ENCODE measurements at regions not wholly inside any gene's neighbourhood (a gene's known extent, or its start where the extent isn't known, plus 50 kb on each side); places are given as distances from the start of the nearest gene placed in this dataset.

- no peak overlapping the region for H3K27ac ChIP-seq (ENCODE audit: low read depth in 1 of 2, low read length in 1 of 2)
- no peak for TF ChIP-seq CTCF (IDR thresholded peaks at IDR 0.05; ENCODE audit: control extremely low read depth, extremely low read depth)
- WGBS, 2 donors, result 51 to 80% methylated on average over 2 of the region's 2 CpGs
- ATAC-seq (ENCODE audit: insufficient read depth, low FRiP score) (no peak), DNase-seq (no peak)
- no peaks in the 10 kb centered on the region for H3K36me3 ChIP-seq (ENCODE audit: control insufficient read depth in 4 of 4, insufficient read depth in 4 of 4, low read length in 4 of 4)
- peaks cover 0 to 10% (median 0%) of the 10 kb centered on the region in 4 donors for H3K9me3 ChIP-seq (ENCODE audit: control insufficient read depth in 4 of 4, insufficient read depth in 3 of 4, low read length in 3 of 4)
- no peaks in the 10 kb centered on the region for H3K4me1 ChIP-seq (ENCODE audit: control insufficient read depth in 5 of 5, insufficient read depth in 5 of 5, low read length in 5 of 5)
- no peak overlapping the region for H3K4me3 ChIP-seq
- H3K27me3 ChIP-seq (ENCODE audit: control insufficient read depth in 3 of 3, insufficient read depth in 3 of 3, low read length in 2 of 3), result no peaks in the 10 kb centered on the region
- no peak overlapping the region for H3K9ac ChIP-seq (ENCODE audit: insufficient read depth in 1 of 2, low read length in 2 of 2)
Measured at GRCh38 chr4:161005746-161006145, 1158.1 kb downstream of the FSTL5 start.

GRCh38 chr4:161008527-161008926 lies 1155.3 kb downstream of the FSTL5 start:
- H3K9me3 ChIP-seq (ENCODE audit: control insufficient read depth in 4 of 4, insufficient read depth in 3 of 4, low read length in 3 of 4), result no peaks in the 10 kb centered on the region
- no peaks in the 10 kb centered on the region for H3K27me3 ChIP-seq (ENCODE audit: control insufficient read depth in 3 of 3, insufficient read depth in 3 of 3, low read length in 2 of 3)
- H3K27ac ChIP-seq (ENCODE audit: low read depth in 1 of 2, low read length in 1 of 2), result no peak overlapping the region
- ATAC-seq (ENCODE audit: insufficient read depth, low FRiP score), result no peak
- no peak for DNase-seq
- no peaks in the 10 kb centered on the region for H3K4me1 ChIP-seq (ENCODE audit: control insufficient read depth in 5 of 5, insufficient read depth in 5 of 5, low read length in 5 of 5)
- H3K4me3 ChIP-seq, result no peak overlapping the region
- 57 to 67% methylated on average over 2 of the region's 2 CpGs for WGBS, 2 donors
- no peak for TF ChIP-seq CTCF (IDR thresholded peaks at IDR 0.05; ENCODE audit: control extremely low read depth, extremely low read depth)
- H3K9ac ChIP-seq (ENCODE audit: insufficient read depth in 1 of 2, low read length in 2 of 2), result no peak overlapping the region
- no peaks in the 10 kb centered on the region for H3K36me3 ChIP-seq (ENCODE audit: control insufficient read depth in 4 of 4, insufficient read depth in 4 of 4, low read length in 4 of 4)

- TF ChIP-seq CTCF (IDR thresholded peaks at IDR 0.05; ENCODE audit: control extremely low read depth, extremely low read depth), result no peak
Measured at GRCh38 chr4:161010227-161010626, 1153.6 kb downstream of the FSTL5 start.

More at GRCh38 chr4:161010227-161010626, 1153.6 kb downstream of the FSTL5 start:
- 89% methylated on average over 2 of the region's 2 CpGs for WGBS, 2 donors
- peak in 1 of 3 donors; percentile 11 for DNase-seq
- no peaks in the 10 kb centered on the region for H3K9me3 ChIP-seq (ENCODE audit: control insufficient read depth in 4 of 4, insufficient read depth in 3 of 4, low read length in 3 of 4)
- H3K36me3 ChIP-seq (ENCODE audit: control insufficient read depth in 4 of 4, insufficient read depth in 4 of 4, low read length in 4 of 4), result no peaks in the 10 kb centered on the region
- ATAC-seq (ENCODE audit: insufficient read depth, low FRiP score), result no peak
- no peak overlapping the region for H3K4me3 ChIP-seq
- H3K4me1 ChIP-seq (ENCODE audit: control insufficient read depth in 5 of 5, insufficient read depth in 5 of 5, low read length in 5 of 5), result no peaks in the 10 kb centered on the region
- H3K27me3 ChIP-seq (ENCODE audit: control insufficient read depth in 3 of 3, insufficient read depth in 3 of 3, low read length in 2 of 3), result no peaks in the 10 kb centered on the region
- H3K27ac ChIP-seq (ENCODE audit: low read depth in 1 of 2, low read length in 1 of 2), result no peak overlapping the region
- H3K9ac ChIP-seq (ENCODE audit: insufficient read depth in 1 of 2, low read length in 2 of 2), result no peak overlapping the region

All from lung (tissue), 11 donors.